Left ventricle myocardium superior (tissue), 1 donor: ENCODE measurements at regions not wholly inside any gene's neighbourhood (a gene's known extent, or its start where the extent isn't known, plus 50 kb on each side); places are given as distances from the start of the nearest gene placed in this dataset.

Experiments
- ATAC-seq: fragments of 200-7000 bp; cut with Tn5 transposase; one replicate; pipeline ENCODE4 v1.9.1; 2020; ENCODE audit warnings: mild to moderate bottlenecking, moderate library complexity
- DNase-seq: peaks from one replicate; pipeline ENCODE4 v3.0.0-alpha.2; 2020
- intact Hi-C: fragments of 100-400 bp; cut with micrococcal nuclease; formaldehyde crosslinking; loops from one replicate; pipeline ENCODE4 v1.11.0; 2022
- donor health status: DM: no; HTN: yes; CAD: no; lungs with severe emphysema.

- intact Hi-C loops = no loop called here
- DNase-seq (no peak), ATAC-seq (peak; percentile 86)
Measured at GRCh38 chr10:78924319-78925003, 144.3 kb upstream of the ZMIZ1 start.

DNA sequence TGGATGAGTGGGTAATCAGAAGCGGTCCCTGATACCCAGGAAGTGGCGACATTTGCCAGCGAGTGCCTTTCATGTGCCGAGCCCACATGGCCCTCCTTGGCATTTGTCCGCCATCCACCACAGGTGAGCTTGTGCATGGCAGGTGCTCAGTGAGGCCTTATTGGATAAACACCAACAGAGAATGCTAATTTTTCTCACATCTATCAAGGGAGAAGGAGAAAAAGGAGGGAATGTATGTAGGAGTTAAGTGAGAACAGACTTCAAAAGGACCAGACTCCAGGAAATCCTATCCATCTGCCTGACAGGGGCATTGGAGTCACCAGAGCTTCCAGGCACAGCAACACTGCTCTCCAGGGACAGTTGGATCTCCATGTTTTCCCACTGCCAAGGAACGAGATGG is 143.5 kb upstream of the ZMIZ1 start:
- ATAC-seq (no peak), DNase-seq (no peak)
- intact Hi-C loops = no loop called here

- ATAC-seq (no peak), DNase-seq (no peak)
- intact Hi-C loops = no loop called here
Measured at GRCh38 chr10:78925800-78926319, 142.9 kb upstream of the ZMIZ1 start.

DNA sequence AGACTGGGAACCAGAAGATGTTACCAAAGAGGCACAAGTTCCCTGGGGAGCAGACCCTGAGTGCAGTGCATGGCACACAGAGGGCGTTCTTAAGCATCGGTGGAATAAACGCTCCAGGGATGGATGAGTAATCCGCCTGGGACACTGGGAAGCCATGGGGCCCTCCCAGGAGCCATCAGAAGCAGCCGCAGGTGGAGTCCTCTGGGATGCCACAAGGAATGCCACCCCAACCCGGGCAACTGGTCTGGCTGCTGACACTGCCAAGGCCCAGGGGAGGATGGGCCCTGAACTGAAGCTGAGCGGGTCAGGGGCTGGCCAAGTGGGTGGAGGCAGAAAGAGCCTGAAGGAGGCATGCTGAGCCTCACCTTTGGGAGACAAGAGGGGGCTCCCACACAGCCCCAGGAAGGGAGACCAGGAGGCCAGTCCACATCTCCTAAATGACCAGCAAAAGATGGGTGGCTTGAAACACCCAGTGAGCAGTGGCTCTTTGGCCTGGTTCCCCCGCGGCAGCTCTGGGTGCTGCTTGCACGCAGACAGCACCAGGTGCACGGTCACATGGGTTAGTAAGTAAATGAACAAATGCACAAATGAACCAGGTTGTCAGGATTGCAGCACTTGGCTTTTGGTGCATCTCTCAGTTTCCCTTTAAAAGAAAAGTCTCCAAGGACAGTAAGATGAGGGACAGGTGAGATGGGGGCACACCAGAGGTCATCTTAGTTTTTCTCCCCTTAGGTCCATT is 141.3 kb upstream of the ZMIZ1 start:
- intact Hi-C loops = no loop called here
- ATAC-seq = no peak
- DNase-seq = no peak

- intact Hi-C loops = no loop called here
- ATAC-seq (no peak), DNase-seq (no peak)
Measured at GRCh38 chr10:78928330-78928729, 140.4 kb upstream of the ZMIZ1 start.

GRCh38 chr10:78929541-78929940 is 139.2 kb upstream of the ZMIZ1 start:
- ATAC-seq = no peak
- DNase-seq = no peak
- intact Hi-C loops = no loop called here

DNA sequence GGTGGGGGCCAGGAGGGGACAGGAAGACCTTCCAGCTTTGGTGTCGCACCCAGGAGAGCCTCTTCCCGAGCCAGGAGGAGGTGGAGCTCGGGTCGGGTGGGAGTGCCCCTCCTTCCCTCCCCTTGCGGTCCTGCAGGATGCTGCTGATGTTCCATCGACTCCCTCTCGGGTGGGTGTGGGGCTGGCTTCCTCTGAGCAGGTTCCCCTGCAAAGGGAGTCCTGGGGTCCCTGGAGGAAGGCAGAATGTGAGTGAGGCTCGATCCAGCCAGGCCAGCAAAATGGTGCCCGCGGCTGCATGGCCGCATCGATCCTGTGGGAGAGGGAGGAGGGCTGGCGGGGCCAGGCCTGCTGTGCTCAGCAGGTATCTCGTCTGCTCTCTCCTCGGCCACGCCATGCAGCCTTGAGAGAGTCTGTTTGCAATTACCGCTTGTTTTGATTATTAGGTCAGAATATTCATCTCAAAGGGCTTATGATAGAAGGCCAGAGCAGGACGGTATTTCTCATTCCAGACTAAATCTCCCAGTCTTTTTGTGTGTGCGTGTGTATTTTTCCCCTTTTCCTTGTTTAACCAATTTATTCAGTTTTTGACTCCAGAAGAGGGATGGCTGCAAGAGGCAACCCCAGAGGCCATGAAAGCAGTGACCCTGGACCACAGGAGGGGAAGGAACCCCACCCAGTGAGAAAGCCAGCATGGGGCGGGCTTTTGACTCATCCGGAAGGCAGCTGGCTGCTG is 137.3 kb upstream of the ZMIZ1 start:
- ATAC-seq = peak; percentile 84
- peak; percentile 72 for DNase-seq
- intact Hi-C loops = loop anchor here (5.0 kb wide), 1 partner anchor 884 kb away; no protein-coding TSS in a partner anchor

- intact Hi-C loops = loop anchor here (5.0 kb wide), 1 partner anchor 885 kb away; no protein-coding TSS in a partner anchor
- no peak for ATAC-seq
Measured at GRCh38 chr10:78932054-78932386, 136.7 kb upstream of the ZMIZ1 start.

GRCh38 chr10:78932861-78933260 is 135.9 kb upstream of the ZMIZ1 start:
- no peak for ATAC-seq
- no peak for DNase-seq
- intact Hi-C loops = loop anchor here (5.0 kb wide), 1 partner anchor 886 kb away; no protein-coding TSS in a partner anchor

More at GRCh38 chr10:78932054-78932386, 136.7 kb upstream of the ZMIZ1 start:
- DNase-seq = no peak

- intact Hi-C loops = loop anchor here (5.0 kb wide), 1 partner anchor 887 kb away; no protein-coding TSS in a partner anchor
Measured at GRCh38 chr10:78933828-78934531, 134.8 kb upstream of the ZMIZ1 start.

DNA sequence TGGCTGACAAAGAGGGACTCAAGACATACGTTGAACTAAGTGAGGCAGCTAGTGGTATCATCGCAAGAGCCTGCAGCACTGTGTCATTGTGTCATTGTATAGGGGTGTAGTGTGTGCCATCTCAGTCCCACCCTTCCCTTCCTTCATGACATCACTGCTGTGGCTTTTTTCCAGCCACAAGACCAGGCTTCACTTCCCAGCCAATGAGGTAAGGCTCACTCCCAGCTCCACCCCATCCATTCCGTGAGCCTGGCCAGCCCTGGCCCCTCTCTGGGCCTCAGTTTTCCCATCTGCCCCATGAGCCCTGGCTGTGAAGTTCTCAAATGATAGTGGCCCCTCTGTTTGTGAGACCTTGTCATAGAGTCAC is 134.3 kb upstream of the ZMIZ1 start:
- intact Hi-C loops = loop anchor here (5.0 kb wide), 1 partner anchor 887 kb away; no protein-coding TSS in a partner anchor
- DNase-seq (no peak), ATAC-seq (peak; percentile 23)

More at GRCh38 chr10:78933828-78934531, 134.8 kb upstream of the ZMIZ1 start:
- no peak for DNase-seq
- ATAC-seq = no peak

DNA sequence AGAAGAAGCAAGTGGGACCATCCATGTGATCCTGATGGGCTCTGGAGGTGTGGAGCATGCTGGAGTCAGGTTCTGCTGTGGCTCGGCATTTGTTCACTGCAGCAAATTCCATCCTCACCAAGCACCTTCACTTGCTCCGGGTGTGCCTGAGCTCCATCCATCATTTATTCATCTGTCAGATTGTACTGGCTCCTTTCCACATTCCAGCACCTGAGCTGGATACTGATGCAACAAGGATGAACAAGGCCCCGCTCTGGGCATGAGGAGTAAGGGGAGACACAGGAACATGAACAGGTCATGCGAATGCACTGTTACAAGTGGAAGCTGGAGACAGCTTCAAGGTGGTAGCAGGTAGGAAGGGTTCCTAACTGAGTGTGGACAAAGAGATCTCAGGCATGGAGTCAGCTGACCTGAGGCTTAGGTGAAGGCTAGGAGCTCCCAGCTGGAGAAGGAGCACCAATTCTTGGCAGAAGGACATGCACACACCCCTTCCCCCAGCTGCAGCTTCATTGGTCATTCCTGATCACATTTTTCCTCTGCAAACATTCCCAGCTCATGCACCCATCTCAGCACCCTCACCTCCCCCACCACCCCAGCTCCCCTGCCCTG is 133.7 kb upstream of the ZMIZ1 start:
- DNase-seq (no peak), ATAC-seq (no peak)
- intact Hi-C loops = loop anchor here (5.0 kb wide), 1 partner anchor 888 kb away; no protein-coding TSS in a partner anchor

- intact Hi-C loops = no loop called here
- DNase-seq (no peak), ATAC-seq (peak; percentile 13)
Measured at GRCh38 chr10:78935697-78936407, 132.9 kb upstream of the ZMIZ1 start.

DNA sequence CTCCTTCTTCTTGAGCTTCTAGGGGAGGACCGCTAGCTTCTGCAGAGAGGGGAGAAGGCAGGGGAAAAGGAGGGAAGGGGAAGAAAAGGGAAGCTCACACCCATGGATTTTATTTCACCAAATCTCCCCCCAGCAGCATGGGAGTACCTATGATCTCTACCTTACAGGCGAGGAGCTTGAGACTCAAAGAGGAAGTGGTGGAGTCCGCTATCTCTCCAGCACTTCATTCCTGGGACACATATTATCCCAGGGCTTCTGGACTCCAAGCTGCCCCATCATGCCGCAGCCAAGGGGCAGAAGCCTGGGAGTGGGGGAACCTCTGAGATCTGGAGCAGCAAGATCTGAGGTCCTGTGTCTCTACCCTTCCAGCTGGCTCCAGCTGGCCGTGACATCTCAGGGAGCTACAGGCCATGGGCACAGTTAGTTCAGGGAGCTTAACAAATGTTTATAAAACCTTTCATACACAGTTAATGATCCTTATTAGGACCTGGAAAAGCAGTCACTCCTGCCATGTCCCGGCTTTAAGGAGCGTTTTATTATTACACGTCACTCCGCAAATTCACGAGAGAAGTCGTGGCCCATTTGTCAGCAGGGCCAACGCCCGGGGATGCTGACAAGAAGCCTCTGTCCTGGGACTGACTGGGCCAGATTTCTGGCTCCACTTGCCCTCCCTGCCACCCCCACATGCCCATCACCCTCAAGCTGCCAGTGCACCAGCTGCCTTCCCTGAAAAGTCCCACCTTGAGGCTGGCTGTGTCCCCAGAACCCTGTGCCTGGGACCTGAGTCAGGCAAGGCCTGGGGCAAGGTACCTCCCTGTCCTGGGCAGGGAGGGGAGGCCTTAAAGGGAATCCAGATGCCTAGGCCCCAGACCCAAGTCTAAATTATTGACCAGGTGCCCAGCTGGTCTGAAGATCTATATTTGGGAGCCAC is 132.1 kb upstream of the ZMIZ1 start:
- intact Hi-C loops = no loop called here
- ATAC-seq = no peak
- no peak for DNase-seq

DNA sequence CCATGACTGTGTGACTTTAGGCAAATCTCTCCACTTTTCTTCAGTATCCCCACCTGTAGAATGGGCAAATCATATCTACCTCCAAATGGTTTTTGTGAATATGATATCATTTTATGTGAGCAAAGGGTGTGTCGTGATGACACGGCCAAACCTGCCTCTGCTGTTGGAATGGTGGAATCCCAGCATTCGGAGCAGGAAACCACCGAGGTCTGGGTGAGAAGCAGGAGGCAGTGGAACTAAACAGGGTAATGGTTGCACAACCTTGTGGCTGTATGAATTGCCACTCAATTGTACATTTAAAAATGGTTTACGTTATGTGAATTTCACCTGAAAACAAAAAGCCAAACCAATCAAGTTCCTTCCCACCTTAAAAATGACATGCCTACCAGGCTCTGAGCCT is 131.4 kb upstream of the ZMIZ1 start:
- intact Hi-C loops = no loop called here
- no peak for ATAC-seq

GRCh38 chr10:78937800-78938694 is 130.7 kb upstream of the ZMIZ1 start:
- no peak for ATAC-seq
- DNase-seq = no peak
- intact Hi-C loops = no loop called here

More for the DNA sequence above, 131.4 kb upstream of the ZMIZ1 start:
- DNase-seq = no peak
